Sigmoid colon (tissue), 4 donors: ENCODE measurements at regions not wholly inside any gene's neighbourhood (a gene's known extent, or its start where the extent isn't known, plus 50 kb on each side); places are given as distances from the start of the nearest gene placed in this dataset.

ENCODE experiments used
- CTCF ChIP-seq, 4 experiments: fragments of 450-650 bp in 3 of 4; fragments of 200-600 bp in 1 of 4; IDR thresholded peaks; one replicate each; pipeline ENCODE4 v1.5.1; 2016 to 2019; ENCODE audit warnings: antibody characterized with exemption in 4 of 4, mild to moderate bottlenecking in 3 of 4, moderate library complexity in 2 of 4
- EP300 ChIP-seq, 4 donors: sonication (generic); formaldehyde crosslinking; IDR thresholded peaks; one replicate each; pipeline ENCODE4 v1.6.1; 2017; ENCODE audit warnings: antibody characterized with exemption in 4 of 4
- POLR2A ChIP-seq, 2 donors: fragments of 450-650 bp; IDR thresholded peaks; one replicate each; pipeline ENCODE4 v1.6.1; 2016; ENCODE audit warnings: antibody characterized with exemption in 2 of 2, mild to moderate bottlenecking in 2 of 2, moderate library complexity in 2 of 2
- POLR2AphosphoS5 ChIP-seq, 4 donors: sonication (generic); formaldehyde crosslinking; IDR thresholded peaks; one replicate each; pipeline ENCODE4 v1.6.1; 2017; ENCODE audit warnings: antibody characterized with exemption in 4 of 4

GRCh38 chr6:85749236-85749635 is 106.5 kb upstream of the SYNCRIP start:
- TF ChIP-seq EP300 (IDR thresholded peaks at IDR 0.05) (no peak), CTCF (IDR thresholded peaks at IDR 0.05) (no peak), POLR2AphosphoS5 (IDR thresholded peaks at IDR 0.05) (no peak), POLR2A (IDR thresholded peaks at IDR 0.05) (no peak)
